Body of pancreas (tissue), 4 donors: ENCODE measurements at regions not wholly inside any gene's neighbourhood (a gene's known extent, or its start where the extent isn't known, plus 50 kb on each side); places are given as distances from the start of the nearest gene placed in this dataset.

Experiments
- ATAC-seq: fragments of 150-250 bp; one replicate; pipeline ENCODE4 v1.9.1; 2016
- DNase-seq, 4 donors: peaks; one replicate each; pipeline ENCODE4 v3.0.0-alpha.2; 2019
- H3K27ac ChIP-seq, 4 donors: fragments of 200-600 bp; sonication (generic); 1 replicate in 3 of 4; 2 replicates in 1 of 4; pipeline versions ENCODE4 v1.5.1 to v1.6.1; 2016 to 2019; ENCODE audit warnings: mild to moderate bottlenecking in 1 of 4, mixed read lengths in 1 of 4, moderate library complexity in 1 of 4
- H3K27me3 ChIP-seq, 2 donors: fragments of 200-600 bp; sonication (generic); one replicate each; pipeline ENCODE4 v1.6.0; 2016; ENCODE audit warnings: mild to moderate bottlenecking in 1 of 2
- H3K36me3 ChIP-seq, 2 donors: fragments of 200-600 bp; sonication (generic); replicated peaks in 1 of 2; 2 replicates each; pipeline ENCODE4 v1.5.1; 2016; ENCODE audit warnings: low read depth in 2 of 2; ENCODE audit not compliant: insufficient read depth in 1 of 2
- H3K4me1 ChIP-seq: fragments of 200-600 bp; sonication (generic); one replicate; pipeline ENCODE4 v1.6.0; 2016
- H3K4me3 ChIP-seq, 2 donors: fragments of 200-600 bp; sonication (generic); 1 replicate in 1 of 2; 2 replicates in 1 of 2; pipeline ENCODE4 v1.5.1; 2016 to 2019
- H3K9me3 ChIP-seq, 3 donors: fragments of 200-600 bp; sonication (generic); 1 replicate in 2 of 3; 2 replicates in 1 of 3; pipeline ENCODE4 v1.5.1; 2016
- POLR2A ChIP-seq, 3 donors: fragments of 450-650 bp; IDR thresholded peaks; one replicate each; pipeline ENCODE4 v1.6.1; 2016; ENCODE audit warnings: antibody characterized with exemption in 3 of 3, mild to moderate bottlenecking in 2 of 3
- WGBS, 2 donors: methylation state at CpG; one replicate each; pipeline ENCODE4 v1.1.5; 2017; 5-methylcytosine and 5-hydroxymethylcytosine counted together
- intact Hi-C: fragments of 100-400 bp; cut with DNase I; formaldehyde crosslinking; loops from one replicate; pipeline ENCODE4 v1.15.1; 2023
- TF ChIP-seq, protein P1 (sequence below), 7 experiments: fragments of 450-650 bp in 4 of 7; fragments of 200-600 bp in 3 of 7; sonication (generic) in 3 of 7; IDR thresholded peaks; one replicate each; pipeline ENCODE4 v1.5.1; 2016 to 2019; ENCODE audit warnings: antibody characterized with exemption in 7 of 7

- no peak for ATAC-seq
- Histone ChIP-seq H3K9me3 (no peaks in the 10 kb centered on the region), H3K27ac (no peak overlapping the region), H3K27me3 (no peaks in the 10 kb centered on the region), H3K4me3 (no peak overlapping the region), H3K4me1 (no peaks in the 10 kb centered on the region), H3K36me3 (no peaks in the 10 kb centered on the region)
- intact Hi-C loops: no loop called here
- WGBS, 2 donors: 59 to 65% methylated on average over 2 of the region's 2 CpGs
- TF ChIP-seq, protein P1, sequence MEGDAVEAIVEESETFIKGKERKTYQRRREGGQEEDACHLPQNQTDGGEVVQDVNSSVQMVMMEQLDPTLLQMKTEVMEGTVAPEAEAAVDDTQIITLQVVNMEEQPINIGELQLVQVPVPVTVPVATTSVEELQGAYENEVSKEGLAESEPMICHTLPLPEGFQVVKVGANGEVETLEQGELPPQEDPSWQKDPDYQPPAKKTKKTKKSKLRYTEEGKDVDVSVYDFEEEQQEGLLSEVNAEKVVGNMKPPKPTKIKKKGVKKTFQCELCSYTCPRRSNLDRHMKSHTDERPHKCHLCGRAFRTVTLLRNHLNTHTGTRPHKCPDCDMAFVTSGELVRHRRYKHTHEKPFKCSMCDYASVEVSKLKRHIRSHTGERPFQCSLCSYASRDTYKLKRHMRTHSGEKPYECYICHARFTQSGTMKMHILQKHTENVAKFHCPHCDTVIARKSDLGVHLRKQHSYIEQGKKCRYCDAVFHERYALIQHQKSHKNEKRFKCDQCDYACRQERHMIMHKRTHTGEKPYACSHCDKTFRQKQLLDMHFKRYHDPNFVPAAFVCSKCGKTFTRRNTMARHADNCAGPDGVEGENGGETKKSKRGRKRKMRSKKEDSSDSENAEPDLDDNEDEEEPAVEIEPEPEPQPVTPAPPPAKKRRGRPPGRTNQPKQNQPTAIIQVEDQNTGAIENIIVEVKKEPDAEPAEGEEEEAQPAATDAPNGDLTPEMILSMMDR (IDR thresholded peaks at IDR 0.05): no peak
- TF ChIP-seq POLR2A (IDR thresholded peaks at IDR 0.05): no peak
- DNase-seq: no peak
Measured at GRCh38 chr4:176856421-176856820, 63.7 kb upstream of the VEGFC start.

- DNase-seq: no peak
- H3K27ac ChIP-seq: no peak overlapping the region
- no peak for TF ChIP-seq POLR2A (IDR thresholded peaks at IDR 0.05)
- TF ChIP-seq, protein P1 (IDR thresholded peaks at IDR 0.05): no peak
- no peak overlapping the region for H3K4me3 ChIP-seq
- ATAC-seq: no peak
- H3K9me3 ChIP-seq: no peaks in the 10 kb centered on the region
- H3K27me3 ChIP-seq: no peaks in the 10 kb centered on the region
- intact Hi-C loops: no loop called here
- no peaks in the 10 kb centered on the region for H3K36me3 ChIP-seq
- no peaks in the 10 kb centered on the region for H3K4me1 ChIP-seq
Measured at GRCh38 chr4:176858839-176859238, 66.1 kb upstream of the VEGFC start.

GRCh38 chr4:176864238-176864637 is 71.5 kb upstream of the VEGFC start:
- H3K27me3 ChIP-seq: no peaks in the 10 kb centered on the region
- 3 to 20% methylated on average over 1 of the region's 1 CpG for WGBS, 2 donors
- no peak overlapping the region for H3K27ac ChIP-seq
- no peaks in the 10 kb centered on the region for H3K4me1 ChIP-seq
- TF ChIP-seq, protein P1 (IDR thresholded peaks at IDR 0.05): no peak
- no peak for TF ChIP-seq POLR2A (IDR thresholded peaks at IDR 0.05)
- H3K4me3 ChIP-seq: no peak overlapping the region
- intact Hi-C loops: no loop called here
- ATAC-seq: no peak
- no peaks in the 10 kb centered on the region for H3K36me3 ChIP-seq
- DNase-seq: no peak
- H3K9me3 ChIP-seq: no peaks in the 10 kb centered on the region

- WGBS, 2 donors: 51 to 60% methylated on average over 2 of the region's 2 CpGs
- no peak for ATAC-seq
- intact Hi-C loops: no loop called here
Measured at GRCh38 chr4:176868676-176869075, 76.0 kb upstream of the VEGFC start.

DNA sequence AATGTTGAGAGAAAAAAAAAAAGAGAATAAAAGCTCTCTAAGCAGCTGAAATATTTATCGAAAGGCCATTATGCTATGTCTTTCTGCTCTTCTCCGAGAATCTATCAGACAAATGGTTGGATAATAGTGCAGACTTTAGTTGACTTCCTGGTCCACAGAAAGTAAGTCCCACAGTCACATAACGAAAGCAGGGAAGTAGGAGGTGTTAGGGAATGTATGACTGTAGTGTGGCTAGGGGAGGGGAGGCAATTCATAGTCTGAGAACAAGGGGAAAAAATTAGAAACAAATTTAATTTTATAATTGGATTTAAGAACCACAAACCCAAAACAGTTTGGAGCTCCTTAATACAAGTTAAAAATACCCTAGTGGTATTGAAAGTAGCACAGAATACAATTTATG is 79.7 kb upstream of the VEGFC start:
- Histone ChIP-seq H3K4me1 (no peaks in the 10 kb centered on the region), H3K27me3 (no peaks in the 10 kb centered on the region), H3K9me3 (no peaks in the 10 kb centered on the region), H3K27ac (no peak overlapping the region), H3K36me3 (no peaks in the 10 kb centered on the region), H3K4me3 (no peak overlapping the region)
- DNase-seq: no peak
- ATAC-seq: no peak
- intact Hi-C loops: no loop called here
- no peak for TF ChIP-seq POLR2A (IDR thresholded peaks at IDR 0.05)
- TF ChIP-seq, protein P1 (IDR thresholded peaks at IDR 0.05): no peak
- WGBS, 2 donors: 53 to 60% methylated on average over 3 of the region's 3 CpGs

More at GRCh38 chr4:176868676-176869075, 76.0 kb upstream of the VEGFC start:
- Histone ChIP-seq H3K9me3 (no peaks in the 10 kb centered on the region), H3K4me3 (no peak overlapping the region), H3K36me3 (no peaks in the 10 kb centered on the region), H3K4me1 (no peaks in the 10 kb centered on the region), H3K27me3 (no peaks in the 10 kb centered on the region), H3K27ac (no peak overlapping the region)
- no peak for DNase-seq
- no peak for TF ChIP-seq POLR2A (IDR thresholded peaks at IDR 0.05)
- TF ChIP-seq, protein P1 (IDR thresholded peaks at IDR 0.05): no peak
